Lower leg skin (tissue), 4 donors: ENCODE measurements at regions not wholly inside any gene's neighbourhood (a gene's known extent, or its start where the extent isn't known, plus 50 kb on each side); places are given as distances from the start of the nearest gene placed in this dataset.

Experiments
- DNase-seq, 2 donors: peaks; one replicate each; pipeline ENCODE4 v3.0.0-alpha.2; 2019; ENCODE audit warnings: low spot score in 2 of 2
- H3K4me3 ChIP-seq: fragments of 200-600 bp; sonication (generic); 2 replicates; pipeline ENCODE4 v1.5.1; 2017; ENCODE audit warnings: mild to moderate bottlenecking, low read depth; ENCODE audit not compliant: poor library complexity, severe bottlenecking
- POLR2A ChIP-seq, 2 donors: fragments of 450-650 bp; IDR thresholded peaks; one replicate each; pipeline ENCODE4 v1.6.1; 2016 to 2017; ENCODE audit warnings: antibody characterized with exemption in 2 of 2, mild to moderate bottlenecking in 1 of 2, moderate library complexity in 1 of 2
- WGBS, 2 donors: methylation state at CpG; one replicate each; pipeline ENCODE4 v1.1.5; 2018; 5-methylcytosine and 5-hydroxymethylcytosine counted together
- intact Hi-C: fragments of 100-400 bp; cut with DNase I; formaldehyde crosslinking; loops from one replicate; pipeline ENCODE4 v1.15.0; 2023; ENCODE audit warnings: low total_unique reads
- TF ChIP-seq, protein P1 (sequence below), 3 donors: fragments of 450-650 bp; IDR thresholded peaks; one replicate each; pipeline ENCODE4 v1.5.1; 2016; ENCODE audit warnings: antibody characterized with exemption in 3 of 3, mild to moderate bottlenecking in 3 of 3, moderate library complexity in 2 of 3

- DNase-seq = no peak
- H3K4me3 ChIP-seq = no peak overlapping the region
- WGBS, 2 donors = 82 to 90% methylated on average over 2 of the region's 2 CpGs
- intact Hi-C loops = no loop called here
- TF ChIP-seq, protein P1, sequence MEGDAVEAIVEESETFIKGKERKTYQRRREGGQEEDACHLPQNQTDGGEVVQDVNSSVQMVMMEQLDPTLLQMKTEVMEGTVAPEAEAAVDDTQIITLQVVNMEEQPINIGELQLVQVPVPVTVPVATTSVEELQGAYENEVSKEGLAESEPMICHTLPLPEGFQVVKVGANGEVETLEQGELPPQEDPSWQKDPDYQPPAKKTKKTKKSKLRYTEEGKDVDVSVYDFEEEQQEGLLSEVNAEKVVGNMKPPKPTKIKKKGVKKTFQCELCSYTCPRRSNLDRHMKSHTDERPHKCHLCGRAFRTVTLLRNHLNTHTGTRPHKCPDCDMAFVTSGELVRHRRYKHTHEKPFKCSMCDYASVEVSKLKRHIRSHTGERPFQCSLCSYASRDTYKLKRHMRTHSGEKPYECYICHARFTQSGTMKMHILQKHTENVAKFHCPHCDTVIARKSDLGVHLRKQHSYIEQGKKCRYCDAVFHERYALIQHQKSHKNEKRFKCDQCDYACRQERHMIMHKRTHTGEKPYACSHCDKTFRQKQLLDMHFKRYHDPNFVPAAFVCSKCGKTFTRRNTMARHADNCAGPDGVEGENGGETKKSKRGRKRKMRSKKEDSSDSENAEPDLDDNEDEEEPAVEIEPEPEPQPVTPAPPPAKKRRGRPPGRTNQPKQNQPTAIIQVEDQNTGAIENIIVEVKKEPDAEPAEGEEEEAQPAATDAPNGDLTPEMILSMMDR (IDR thresholded peaks at IDR 0.05) = no peak
- TF ChIP-seq POLR2A (IDR thresholded peaks at IDR 0.05) = no peak
Observed at GRCh38 chr10:44675387-44675874, 235.7 kb upstream of the TMEM72 start.

DNA sequence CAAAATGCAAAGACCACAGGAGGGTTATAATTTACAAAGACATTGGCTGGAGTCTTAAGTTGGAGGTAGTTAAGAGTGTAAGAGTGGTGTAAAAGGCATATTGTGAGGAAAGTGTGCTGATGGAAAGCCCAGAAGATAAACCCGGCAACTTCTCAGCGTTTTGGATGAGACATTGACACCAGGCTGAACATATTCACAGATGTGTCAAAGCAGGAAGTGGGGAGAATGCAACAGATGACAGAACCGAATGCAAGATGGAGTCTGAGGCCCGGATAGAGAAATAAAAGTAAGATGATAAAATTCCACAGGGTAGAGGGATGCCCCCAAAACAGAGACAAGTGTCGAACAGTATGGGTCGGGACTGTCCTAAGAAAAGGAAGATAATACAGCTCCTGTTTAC, 230.4 kb upstream of the TMEM72 start:
- intact Hi-C loops = no loop called here
- no peak for TF ChIP-seq POLR2A (IDR thresholded peaks at IDR 0.05)
- TF ChIP-seq, protein P1 (IDR thresholded peaks at IDR 0.05) = no peak
- WGBS, 2 donors = 85 to 88% methylated on average over 6 of the region's 6 CpGs
- H3K4me3 ChIP-seq = no peak overlapping the region
- DNase-seq = no peak

DNA sequence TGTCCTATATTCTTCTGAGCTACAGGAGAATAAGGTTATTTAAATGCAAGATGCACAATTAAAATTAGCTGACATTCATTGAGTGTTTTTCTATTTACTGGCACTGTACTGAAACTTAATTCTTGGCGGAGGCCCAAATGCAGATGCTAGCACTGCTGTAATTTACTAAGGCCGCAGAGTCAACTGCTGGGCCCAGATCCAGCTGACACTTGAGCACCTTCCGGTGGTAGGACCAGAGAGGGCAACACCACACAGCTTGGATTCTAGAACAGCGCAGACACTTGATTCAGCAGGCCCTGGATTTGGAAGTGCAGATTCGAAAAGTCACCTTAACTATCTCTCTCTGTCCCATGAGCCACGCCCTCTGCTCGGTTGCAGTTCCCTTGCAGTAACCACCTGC, 228.6 kb upstream of the TMEM72 start:
- WGBS, 2 donors = 79 to 81% methylated on average over 7 of the region's 7 CpGs

GRCh38 chr10:44684661-44685060, 226.5 kb upstream of the TMEM72 start:
- WGBS, 2 donors = 86 to 89% methylated on average over 2 of the region's 2 CpGs
- intact Hi-C loops = no loop called here
- H3K4me3 ChIP-seq = no peak overlapping the region
- TF ChIP-seq, protein P1 (IDR thresholded peaks at IDR 0.05) = no peak
- TF ChIP-seq POLR2A (IDR thresholded peaks at IDR 0.05) = no peak
- no peak for DNase-seq

More for the DNA sequence above, 228.6 kb upstream of the TMEM72 start:
- no peak for DNase-seq
- TF ChIP-seq, protein P1 (IDR thresholded peaks at IDR 0.05) = no peak
- no peak for TF ChIP-seq POLR2A (IDR thresholded peaks at IDR 0.05)
- no peak overlapping the region for H3K4me3 ChIP-seq
- intact Hi-C loops = no loop called here

DNA sequence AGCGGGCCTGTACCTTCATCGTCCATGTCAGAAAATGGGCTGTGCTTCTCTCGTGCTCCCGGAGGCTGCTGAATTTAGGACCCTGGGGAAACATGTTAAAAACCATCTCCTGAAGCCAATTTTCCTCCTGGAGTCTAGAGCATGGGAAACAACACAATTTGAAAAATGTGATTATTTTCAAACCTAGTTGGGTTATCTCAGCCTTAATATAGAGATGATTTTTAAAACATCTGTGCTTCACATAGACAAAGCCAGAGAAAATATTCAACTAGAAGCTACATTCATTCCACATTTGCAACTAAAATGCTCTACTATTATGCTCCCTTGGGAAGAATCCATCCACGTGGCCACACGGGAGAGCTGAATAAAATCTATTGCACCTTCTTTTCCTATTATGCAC, 225.9 kb upstream of the TMEM72 start:
- H3K4me3 ChIP-seq = no peak overlapping the region
- WGBS, 2 donors = 84 to 85% methylated on average over 6 of the region's 6 CpGs
- TF ChIP-seq, protein P1 (IDR thresholded peaks at IDR 0.05) = no peak
- TF ChIP-seq POLR2A (IDR thresholded peaks at IDR 0.05) = no peak
- intact Hi-C loops = no loop called here
- DNase-seq = no peak

- 64 to 74% methylated on average over 2 of the region's 2 CpGs for WGBS, 2 donors
- TF ChIP-seq POLR2A (IDR thresholded peaks at IDR 0.05) = no peak
- H3K4me3 ChIP-seq = no peak overlapping the region
- intact Hi-C loops = no loop called here
- DNase-seq = no peak
Observed at GRCh38 chr10:44685747-44686146, 225.4 kb upstream of the TMEM72 start.
